ENCODE measurements at regions not wholly inside any gene's neighbourhood (a gene's known extent, or its start where the extent isn't known, plus 50 kb on each side); places are given as distances from the start of the nearest gene placed in this dataset.
"Not testable (repeated sequence)": the region's sequence is repeated elsewhere in the genome, so short reads cannot be mapped to it uniquely, and the experiment has no call there.

DNA sequence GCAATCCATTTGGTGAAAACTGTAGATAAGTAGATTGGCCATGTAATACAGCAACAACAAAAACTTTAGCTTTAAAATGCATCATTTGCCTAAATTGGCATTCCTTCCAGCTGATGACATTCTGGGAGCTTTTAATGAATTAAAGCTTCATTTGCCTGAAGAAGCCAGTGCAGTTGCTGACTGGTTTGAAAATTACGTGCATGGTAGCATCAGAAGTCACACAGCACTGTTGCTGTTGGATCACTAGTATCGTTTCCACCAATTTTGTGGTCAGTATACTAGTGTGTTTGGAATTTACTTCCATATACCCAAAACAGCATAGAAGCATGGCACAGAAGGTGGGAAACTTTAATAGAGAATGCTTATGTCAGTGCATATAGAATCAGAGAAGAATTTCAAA, 194.9 kb downstream of the ETV1 start:
- DNase-seq (ENCODE audit: low read depth in 4 of 6, low spot score in 6 of 6): no peak
- no peaks in the 10 kb centered on the region for H3K9me3 ChIP-seq (ENCODE audit: control insufficient read depth, insufficient read depth, low read length)
- H3K4me1 ChIP-seq (ENCODE audit: control insufficient read depth, insufficient read depth, low read length): no peaks in the 10 kb centered on the region
- no peaks in the 10 kb centered on the region for H3K36me3 ChIP-seq (ENCODE audit: control insufficient read depth, insufficient read depth, low read length)
- WGBS (ENCODE audit: insufficient coverage): no CpG with 5 or more reads among the region's 2 CpGs
- H3K27ac ChIP-seq (ENCODE audit: low read depth, low read length): no peak overlapping the region
- H3K4me3 ChIP-seq (ENCODE audit: low read depth, low read length): no peak overlapping the region
- H3K27me3 ChIP-seq (ENCODE audit: control insufficient read depth, insufficient read depth, low read length): no peaks in the 10 kb centered on the region

- Histone ChIP-seq H3K27me3 (ENCODE audit: control insufficient read depth, insufficient read depth, low read length) (no peaks in the 10 kb centered on the region), H3K4me1 (ENCODE audit: control insufficient read depth, insufficient read depth, low read length) (no peaks in the 10 kb centered on the region), H3K4me3 (ENCODE audit: low read depth, low read length) (no peak overlapping the region), H3K36me3 (ENCODE audit: control insufficient read depth, insufficient read depth, low read length) (no peaks in the 10 kb centered on the region), H3K9me3 (ENCODE audit: control insufficient read depth, insufficient read depth, low read length) (no peaks in the 10 kb centered on the region), H3K27ac (ENCODE audit: low read depth, low read length) (no peak overlapping the region)
- 64% methylated on average over 1 of the region's 1 CpG for WGBS (ENCODE audit: insufficient coverage)
- DNase-seq (ENCODE audit: low read depth in 4 of 6, low spot score in 6 of 6): no peak
Observed at GRCh38 chr7:13797545-13797944, 191.9 kb downstream of the ETV1 start.

- 75% methylated on average over 3 of the region's 6 CpGs for WGBS (ENCODE audit: insufficient coverage)
Observed at GRCh38 chr7:13800694-13801448, 188.6 kb downstream of the ETV1 start.

DNA sequence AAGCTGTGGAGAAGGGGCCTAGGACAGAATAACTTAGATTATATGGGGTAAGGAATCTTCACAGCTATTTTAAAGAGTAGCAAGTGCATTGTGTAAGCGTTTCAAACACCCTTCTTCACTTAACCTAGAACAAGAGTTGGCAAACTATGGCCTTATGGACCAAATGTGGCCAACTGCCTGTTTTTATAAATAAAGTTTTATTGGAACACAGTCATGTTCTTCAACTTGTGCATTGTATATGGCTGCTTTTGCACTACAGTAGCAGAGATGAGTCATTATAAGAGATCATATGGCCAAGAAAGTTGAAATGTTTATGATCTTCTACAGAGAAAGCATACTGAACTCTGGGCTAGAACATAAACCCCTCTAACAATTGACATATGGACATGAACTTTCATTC, 187.8 kb downstream of the ETV1 start:
- H3K27ac ChIP-seq (ENCODE audit: low read depth, low read length): no peak overlapping the region
- H3K27me3 ChIP-seq (ENCODE audit: control insufficient read depth, insufficient read depth, low read length): no peaks in the 10 kb centered on the region
- H3K4me3 ChIP-seq (ENCODE audit: low read depth, low read length): no peak overlapping the region
- H3K4me1 ChIP-seq (ENCODE audit: control insufficient read depth, insufficient read depth, low read length): no peaks in the 10 kb centered on the region
- no CpG with 5 or more reads among the region's 1 CpG for WGBS (ENCODE audit: insufficient coverage)
- H3K9me3 ChIP-seq (ENCODE audit: control insufficient read depth, insufficient read depth, low read length): no peaks in the 10 kb centered on the region
- H3K36me3 ChIP-seq (ENCODE audit: control insufficient read depth, insufficient read depth, low read length): no peaks in the 10 kb centered on the region
- no peak for DNase-seq (ENCODE audit: low read depth in 4 of 6, low spot score in 6 of 6)

More at GRCh38 chr7:13800694-13801448, 188.6 kb downstream of the ETV1 start:
- no peaks in the 10 kb centered on the region for H3K27me3 ChIP-seq (ENCODE audit: control insufficient read depth, insufficient read depth, low read length)
- H3K4me1 ChIP-seq (ENCODE audit: control insufficient read depth, insufficient read depth, low read length): no peaks in the 10 kb centered on the region
- no peak overlapping the region for H3K27ac ChIP-seq (ENCODE audit: low read depth, low read length)
- no peaks in the 10 kb centered on the region for H3K36me3 ChIP-seq (ENCODE audit: control insufficient read depth, insufficient read depth, low read length)
- H3K4me3 ChIP-seq (ENCODE audit: low read depth, low read length): no peak overlapping the region
- H3K9me3 ChIP-seq (ENCODE audit: control insufficient read depth, insufficient read depth, low read length): no peaks in the 10 kb centered on the region
- DNase-seq (ENCODE audit: low read depth in 4 of 6, low spot score in 6 of 6): peak in 2 of 6 donors; percentile 25 to 69

DNA sequence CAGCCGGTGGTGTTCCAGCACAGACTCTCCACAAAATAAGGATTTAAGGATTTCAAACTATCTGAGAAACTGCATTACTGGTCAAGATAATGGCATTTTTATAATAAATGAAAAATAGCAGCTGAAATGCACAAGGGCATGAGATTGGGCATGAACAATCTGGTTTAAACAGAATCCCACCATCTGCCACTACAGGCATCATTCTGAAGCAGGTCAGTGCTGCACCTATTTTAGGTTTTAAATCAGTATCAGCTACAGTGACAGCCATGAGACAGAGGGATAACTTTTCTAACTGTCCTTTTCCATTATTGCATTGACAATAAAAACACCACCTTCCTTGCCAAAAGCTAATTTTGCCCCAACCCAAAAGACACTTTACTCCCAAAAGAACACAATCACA, 186.8 kb downstream of the ETV1 start:
- H3K36me3 ChIP-seq (ENCODE audit: control insufficient read depth, insufficient read depth, low read length): no peaks in the 10 kb centered on the region
- H3K27me3 ChIP-seq (ENCODE audit: control insufficient read depth, insufficient read depth, low read length): no peaks in the 10 kb centered on the region
- H3K4me3 ChIP-seq (ENCODE audit: low read depth, low read length): no peak overlapping the region
- no peaks in the 10 kb centered on the region for H3K4me1 ChIP-seq (ENCODE audit: control insufficient read depth, insufficient read depth, low read length)
- no peaks in the 10 kb centered on the region for H3K9me3 ChIP-seq (ENCODE audit: control insufficient read depth, insufficient read depth, low read length)
- no peak overlapping the region for H3K27ac ChIP-seq (ENCODE audit: low read depth, low read length)
- no peak for DNase-seq (ENCODE audit: low read depth in 4 of 6, low spot score in 6 of 6)
- WGBS (ENCODE audit: insufficient coverage): no CpG with 5 or more reads among the region's 1 CpG

DNA sequence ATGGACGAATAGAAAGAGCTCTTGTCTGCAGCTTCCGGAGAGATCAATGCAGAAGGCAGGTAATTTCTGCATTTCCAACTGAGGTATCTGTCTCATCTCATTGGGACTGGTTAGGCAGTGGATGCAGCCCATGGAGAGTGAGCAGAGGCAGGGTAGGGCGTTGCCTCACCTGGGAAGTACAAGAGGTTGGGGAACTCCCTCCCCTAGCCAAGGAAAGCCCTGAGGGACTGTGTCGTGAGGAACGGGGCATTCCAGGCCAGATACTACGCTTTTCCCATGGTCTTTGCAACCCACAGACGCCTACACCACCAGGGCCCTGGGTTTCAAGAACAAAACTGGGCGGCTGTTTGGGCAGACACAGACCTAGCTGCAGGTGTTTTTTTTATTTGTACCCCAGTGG, 186.3 kb downstream of the ETV1 start:
- no peak for DNase-seq (ENCODE audit: low read depth in 4 of 6, low spot score in 6 of 6)
- H3K36me3 ChIP-seq (ENCODE audit: control insufficient read depth, insufficient read depth, low read length): no peaks in the 10 kb centered on the region
- no peaks in the 10 kb centered on the region for H3K9me3 ChIP-seq (ENCODE audit: control insufficient read depth, insufficient read depth, low read length)
- no peaks in the 10 kb centered on the region for H3K27me3 ChIP-seq (ENCODE audit: control insufficient read depth, insufficient read depth, low read length)
- no peaks in the 10 kb centered on the region for H3K4me1 ChIP-seq (ENCODE audit: control insufficient read depth, insufficient read depth, low read length)
- H3K27ac ChIP-seq (ENCODE audit: low read depth, low read length): no peak overlapping the region
- no peak overlapping the region for H3K4me3 ChIP-seq (ENCODE audit: low read depth, low read length)
- WGBS (ENCODE audit: insufficient coverage): 95% methylated on average over 8 of the region's 8 CpGs

DNA sequence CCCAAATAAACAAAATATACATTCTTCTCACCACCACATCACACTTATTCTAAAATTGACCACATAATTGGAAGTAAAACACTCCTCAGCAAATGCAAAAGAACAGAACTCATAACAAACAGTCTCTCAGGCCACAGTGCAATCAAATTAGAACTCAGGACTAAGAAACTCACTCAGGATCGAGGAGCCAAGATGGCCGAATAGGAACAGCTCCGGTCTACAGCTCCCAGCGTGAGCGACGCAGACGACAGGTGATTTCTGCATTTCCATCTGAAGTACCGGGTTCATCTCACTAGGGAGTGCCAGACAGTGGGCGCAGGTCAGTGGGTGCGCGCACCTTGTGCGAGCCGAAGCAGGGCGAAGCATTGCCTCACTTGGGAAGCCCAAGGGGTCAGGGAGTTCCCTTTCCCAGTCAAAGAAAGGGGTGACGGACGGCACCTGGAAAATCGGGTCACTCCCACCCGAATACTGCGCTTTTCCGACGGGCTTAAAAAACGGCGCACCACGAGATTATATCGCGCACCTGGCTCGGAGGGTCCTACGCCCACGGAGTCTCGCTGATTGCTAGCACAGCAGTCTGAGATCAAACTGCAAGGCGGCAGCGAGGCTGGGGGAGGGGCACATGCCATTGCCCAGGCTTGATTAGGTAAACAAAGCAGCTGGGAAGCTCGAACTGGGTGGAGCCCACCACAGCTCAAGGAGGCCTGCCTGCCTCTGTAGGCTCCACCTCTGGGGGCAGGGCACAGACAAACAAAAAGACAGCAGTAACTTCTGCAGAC, 183.2 kb downstream of the ETV1 start:
- H3K36me3 ChIP-seq (ENCODE audit: control insufficient read depth, insufficient read depth, low read length); DNase-seq (ENCODE audit: low read depth in 4 of 6, low spot score in 6 of 6); H3K9me3 ChIP-seq (ENCODE audit: control insufficient read depth, insufficient read depth, low read length); H3K27me3 ChIP-seq (ENCODE audit: control insufficient read depth, insufficient read depth, low read length); H3K27ac ChIP-seq (ENCODE audit: low read depth, low read length); H3K4me3 ChIP-seq (ENCODE audit: low read depth, low read length); H3K4me1 ChIP-seq (ENCODE audit: control insufficient read depth, insufficient read depth, low read length): not testable (repeated sequence)
- 88% methylated on average over 22 of the region's 33 CpGs for WGBS (ENCODE audit: insufficient coverage)

DNA sequence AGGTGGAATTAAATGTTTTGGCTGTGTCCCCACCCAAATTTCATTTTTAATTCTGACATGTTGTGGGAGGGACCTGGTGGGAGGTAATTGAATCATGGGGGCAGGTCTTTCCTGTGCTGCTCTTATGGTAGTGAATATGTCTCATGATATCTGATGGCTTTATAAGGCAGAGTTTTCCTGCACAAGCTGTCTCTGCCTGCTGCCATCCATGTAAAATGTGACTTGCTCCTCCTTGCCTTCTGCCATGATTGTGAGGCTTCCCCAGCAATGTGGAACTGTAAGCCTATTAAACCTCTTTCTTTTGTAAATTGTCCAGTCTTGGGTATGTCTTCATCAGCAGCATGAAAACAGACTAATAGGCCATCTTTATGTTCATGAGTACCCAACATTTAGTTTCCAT, 172.2 kb downstream of the ETV1 start:
- H3K4me1 ChIP-seq (ENCODE audit: control insufficient read depth, insufficient read depth, low read length); H3K4me3 ChIP-seq (ENCODE audit: low read depth, low read length); H3K9me3 ChIP-seq (ENCODE audit: control insufficient read depth, insufficient read depth, low read length); H3K36me3 ChIP-seq (ENCODE audit: control insufficient read depth, insufficient read depth, low read length); DNase-seq (ENCODE audit: low read depth in 4 of 6, low spot score in 6 of 6); H3K27ac ChIP-seq (ENCODE audit: low read depth, low read length); H3K27me3 ChIP-seq (ENCODE audit: control insufficient read depth, insufficient read depth, low read length): not testable (repeated sequence)

DNA sequence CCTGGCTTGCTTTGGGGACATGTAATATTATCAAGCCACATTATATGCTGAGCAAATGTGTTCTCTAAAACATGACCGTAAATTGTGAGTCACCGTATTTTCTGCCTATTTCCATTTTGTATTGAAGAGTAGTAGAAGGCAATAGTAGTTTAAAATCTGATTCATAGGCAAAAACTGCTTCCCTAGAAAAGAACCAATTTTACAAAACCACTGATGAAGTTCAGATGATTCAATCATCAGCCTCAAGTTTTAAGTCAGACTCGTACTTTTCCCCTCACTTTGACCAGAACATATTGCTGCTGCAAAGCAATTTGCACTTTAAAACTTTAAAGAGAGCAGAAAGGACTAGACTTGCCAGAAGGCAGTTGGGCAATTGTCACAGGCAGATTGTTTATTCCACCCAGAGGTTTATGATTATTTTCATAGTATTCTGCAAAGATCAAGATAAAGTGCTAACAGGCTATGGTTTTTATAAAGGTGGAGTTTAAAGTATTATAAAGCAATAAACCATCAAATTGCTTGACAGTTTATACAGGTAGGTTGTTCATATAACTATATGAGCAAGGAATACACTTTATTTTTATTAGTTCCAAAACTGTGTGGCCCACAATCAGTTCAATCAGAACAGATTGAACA, 168.2 kb downstream of the ETV1 start:
- Histone ChIP-seq H3K9me3 (ENCODE audit: control insufficient read depth, insufficient read depth, low read length) (peaks cover 2% of the 10 kb centered on the region), H3K27me3 (ENCODE audit: control insufficient read depth, insufficient read depth, low read length) (no peaks in the 10 kb centered on the region), H3K4me3 (ENCODE audit: low read depth, low read length) (no peak overlapping the region), H3K27ac (ENCODE audit: low read depth, low read length) (no peak overlapping the region), H3K4me1 (ENCODE audit: control insufficient read depth, insufficient read depth, low read length) (no peaks in the 10 kb centered on the region), H3K36me3 (ENCODE audit: control insufficient read depth, insufficient read depth, low read length) (no peaks in the 10 kb centered on the region)
- no peak for DNase-seq (ENCODE audit: low read depth in 4 of 6, low spot score in 6 of 6)
- WGBS (ENCODE audit: insufficient coverage): 80% methylated on average over 1 of the region's 3 CpGs
